Spleen (tissue), 7 donors: ENCODE measurements at regions not wholly inside any gene's neighbourhood (a gene's known extent, or its start where the extent isn't known, plus 50 kb on each side); places are given as distances from the start of the nearest gene placed in this dataset.

Source experiments
- CTCF ChIP-seq, 11 experiments: fragments of 200-600 bp in 7 of 11; fragments of 450-650 bp in 4 of 11; sonication (generic) in 4 of 11; IDR thresholded peaks in 8 of 11; conservative IDR thresholded peaks in 3 of 11; 1 replicate in 7 of 11; 2 replicates in 4 of 11; pipeline versions ENCODE4 v1.4.0 to v1.8.0; 2016 to 2021; ENCODE audit warnings: antibody characterized with exemption in 11 of 11, inconsistent platforms in 4 of 11, mild to moderate bottlenecking in 1 of 11
- POLR2A ChIP-seq, 3 donors: fragments of 450-650 bp; IDR thresholded peaks; one replicate each; pipeline ENCODE4 v1.5.1; 2017; ENCODE audit warnings: antibody characterized with exemption in 3 of 3, mild to moderate bottlenecking in 1 of 3
- POLR2AphosphoS5 ChIP-seq, 3 donors: sonication (generic); formaldehyde crosslinking; IDR thresholded peaks; one replicate each; pipeline ENCODE4 v1.5.1; 2017; ENCODE audit warnings: antibody characterized with exemption in 3 of 3
- donor health status: DM: no; HTN: no; CAD: no; lungs with moderate emphysema.
- donor health status: DM: no; HTN: no; CAD: no.
- donor health status: DM: no; HTN: no; CAD: no.

GRCh38 chr14:84234281-84234680, 1295.7 kb upstream of the FLRT2 start:
- TF ChIP-seq POLR2A (IDR thresholded peaks at IDR 0.05): no peak
- TF ChIP-seq CTCF (IDR thresholded peaks at IDR 0.05 in 8 of 11, conservative IDR thresholded peaks at IDR 0.05 in 3 of 11): no peak
- no peak for TF ChIP-seq POLR2AphosphoS5 (IDR thresholded peaks at IDR 0.05)
